Keratinocyte (primary cell): ENCODE measurements at regions not wholly inside any gene's neighbourhood (a gene's known extent, or its start where the extent isn't known, plus 50 kb on each side); places are given as distances from the start of the nearest gene placed in this dataset.

Experiments used
- DNase-seq: peaks from one replicate; pipeline ENCODE4 v3.0.0-alpha.2; 2011; ENCODE audit warnings: low read depth, missing footprints, low spot score
- FAIRE-seq: peaks from 2 replicates; lab custom pipeline; 2011; peaks lifted over from hg19 to GRCh38; lab: Jason Lieb, UNC
- H2AFZ ChIP-seq: 2 replicates; pipeline ENCODE4 v1.6.0; 2012; ENCODE audit warnings: low read length, control low read depth, inconsistent platforms; ENCODE audit not compliant: control insufficient read depth
- H3K27ac ChIP-seq: 2 replicates; pipeline ENCODE4 v1.5.1; 2011; ENCODE audit warnings: low read length; ENCODE audit not compliant: control insufficient read depth, insufficient read depth
- H3K27me3 ChIP-seq: 3 replicates; pipeline ENCODE4 v1.6.0; 2011; ENCODE audit warnings: low read length; ENCODE audit not compliant: control insufficient read depth, insufficient read depth; ENCODE audit errors: extremely low read depth
- H3K36me3 ChIP-seq, 2 experiments: 2 replicates in 1 of 2; 3 replicates in 1 of 2; pipeline ENCODE4 v1.5.1; 2011; ENCODE audit warnings: low read length in 2 of 2, mild to moderate bottlenecking in 1 of 2; ENCODE audit not compliant: control insufficient read depth in 2 of 2, insufficient read depth in 2 of 2; ENCODE audit errors: extremely low read depth in 1 of 2
- H3K4me1 ChIP-seq: 3 replicates; pipeline ENCODE4 v1.5.1; 2011; ENCODE audit warnings: low read length; ENCODE audit not compliant: control insufficient read depth, insufficient read depth; ENCODE audit errors: extremely low read depth
- H3K4me2 ChIP-seq: 3 replicates; pipeline ENCODE4 v1.6.0; 2011; ENCODE audit warnings: low read depth, low read length; ENCODE audit not compliant: control insufficient read depth, insufficient read depth; ENCODE audit errors: extremely low read depth
- H3K4me3 ChIP-seq, 3 experiments: fragments of 200-600 bp in 1 of 3; sonication (generic) in 1 of 3; 2 replicates in 2 of 3; 3 replicates in 1 of 3; pipeline ENCODE4 v1.5.1; 2011 to 2016; ENCODE audit warnings: low read length in 3 of 3, mild to moderate bottlenecking in 3 of 3, control low read depth in 2 of 3, inconsistent platforms in 1 of 3, low read depth in 1 of 3, mixed read lengths in 1 of 3, mixed run types in 1 of 3, moderate library complexity in 1 of 3; ENCODE audit not compliant: control insufficient read depth in 2 of 3, insufficient read depth in 2 of 3; ENCODE audit errors: extremely low read depth in 1 of 3
- H3K79me2 ChIP-seq: 2 replicates; pipeline ENCODE4 v1.6.0; 2012; ENCODE audit warnings: low read length; ENCODE audit not compliant: control insufficient read depth, insufficient read depth
- H3K9ac ChIP-seq: 3 replicates; pipeline ENCODE4 v1.6.0; 2011; ENCODE audit warnings: low read length; ENCODE audit not compliant: control insufficient read depth, insufficient read depth; ENCODE audit errors: extremely low read depth
- H3K9me1 ChIP-seq: 3 replicates; pipeline ENCODE4 v1.6.0; 2011; ENCODE audit warnings: low read length; ENCODE audit not compliant: control insufficient read depth, insufficient read depth; ENCODE audit errors: extremely low read depth
- H3K9me3 ChIP-seq: 2 replicates; pipeline ENCODE4 v1.5.1; 2012; ENCODE audit warnings: low read depth, low read length; ENCODE audit not compliant: control insufficient read depth
- H4K20me1 ChIP-seq: 3 replicates; pipeline ENCODE4 v1.6.0; 2011; ENCODE audit warnings: low read length; ENCODE audit not compliant: control insufficient read depth, insufficient read depth; ENCODE audit errors: extremely low read depth
- EZH2 ChIP-seq: IDR thresholded peaks from one replicate; pipeline ENCODE4 v1.6.1; 2012; ENCODE audit warnings: inconsistent platforms, mild to moderate bottlenecking, low read length, moderate library complexity
- dilution Hi-C: fragments of 300-500 bp; cut with MboI; formaldehyde crosslinking; loops from one replicate; pipeline ENCODE4 v1.7.0; 2020; ENCODE audit warnings: low sequenced_read_pairs; ENCODE audit not compliant: extremely low pct_ligation_motif_present
- TF ChIP-seq, protein P1 (sequence below), 3 experiments: IDR thresholded peaks in 1 of 3; conservative IDR thresholded peaks in 1 of 3; optimal IDR thresholded peaks in 1 of 3; 2 replicates in 2 of 3; 3 replicates in 1 of 3; pipeline versions ENCODE3 to v1.5.1; 2011; ENCODE audit warnings: low read length in 3 of 3, mild to moderate bottlenecking in 3 of 3, moderate library complexity in 2 of 3, control low read depth in 1 of 3, inconsistent platforms in 1 of 3; ENCODE audit not compliant: insufficient read depth in 2 of 3; ENCODE audit errors: extremely low read depth in 1 of 3

DNA sequence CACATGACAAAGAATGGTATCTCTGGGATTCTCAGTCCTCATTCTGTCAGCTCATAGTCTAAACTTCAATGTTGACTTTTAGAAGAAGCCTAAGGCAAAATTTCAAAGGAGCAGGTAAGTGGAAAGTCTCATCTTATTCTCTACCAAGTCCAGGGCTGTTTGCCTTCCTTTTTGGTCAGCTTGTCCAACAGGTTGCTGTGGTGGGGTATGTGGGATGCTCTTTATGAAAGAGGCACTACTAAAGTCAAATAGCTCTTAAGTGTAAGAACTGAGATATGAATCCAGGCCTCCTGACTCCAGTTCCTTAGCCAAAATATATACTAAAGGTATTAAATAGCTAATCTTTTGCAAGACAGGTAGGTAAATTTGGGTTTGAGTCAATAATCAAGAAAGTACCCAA lies 540.6 kb upstream of the SPRY2 start:
- H3K9me3 ChIP-seq, result no peaks in the 10 kb centered on the region
- no peaks in the 10 kb centered on the region for H4K20me1 ChIP-seq
- no peaks in the 10 kb centered on the region for H3K4me1 ChIP-seq
- no peak overlapping the region for H3K4me3 ChIP-seq
- dilution Hi-C loops, result no loop called here
- no peaks in the 10 kb centered on the region for H3K9me1 ChIP-seq
- H3K9ac ChIP-seq, result no peak overlapping the region
- H3K79me2 ChIP-seq, result no peaks in the 10 kb centered on the region
- H3K27me3 ChIP-seq, result no peaks in the 10 kb centered on the region
- H2AFZ ChIP-seq, result no peak overlapping the region
- no peak for FAIRE-seq
- H3K36me3 ChIP-seq, result no peaks in the 10 kb centered on the region
- H3K27ac ChIP-seq, result no peak overlapping the region
- TF ChIP-seq EZH2, result no peak
- TF ChIP-seq, protein P1, sequence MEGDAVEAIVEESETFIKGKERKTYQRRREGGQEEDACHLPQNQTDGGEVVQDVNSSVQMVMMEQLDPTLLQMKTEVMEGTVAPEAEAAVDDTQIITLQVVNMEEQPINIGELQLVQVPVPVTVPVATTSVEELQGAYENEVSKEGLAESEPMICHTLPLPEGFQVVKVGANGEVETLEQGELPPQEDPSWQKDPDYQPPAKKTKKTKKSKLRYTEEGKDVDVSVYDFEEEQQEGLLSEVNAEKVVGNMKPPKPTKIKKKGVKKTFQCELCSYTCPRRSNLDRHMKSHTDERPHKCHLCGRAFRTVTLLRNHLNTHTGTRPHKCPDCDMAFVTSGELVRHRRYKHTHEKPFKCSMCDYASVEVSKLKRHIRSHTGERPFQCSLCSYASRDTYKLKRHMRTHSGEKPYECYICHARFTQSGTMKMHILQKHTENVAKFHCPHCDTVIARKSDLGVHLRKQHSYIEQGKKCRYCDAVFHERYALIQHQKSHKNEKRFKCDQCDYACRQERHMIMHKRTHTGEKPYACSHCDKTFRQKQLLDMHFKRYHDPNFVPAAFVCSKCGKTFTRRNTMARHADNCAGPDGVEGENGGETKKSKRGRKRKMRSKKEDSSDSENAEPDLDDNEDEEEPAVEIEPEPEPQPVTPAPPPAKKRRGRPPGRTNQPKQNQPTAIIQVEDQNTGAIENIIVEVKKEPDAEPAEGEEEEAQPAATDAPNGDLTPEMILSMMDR (optimal IDR thresholded peaks at IDR 0.05 in 1 of 3, IDR thresholded peaks at IDR 0.05 in 1 of 3, conservative IDR thresholded peaks at IDR 0.05 in 1 of 3; ENCODE audit: extremely low read depth in 1 of 3, insufficient read depth in 2 of 3, low read length in 3 of 3), result no peak
- H3K4me2 ChIP-seq, result no peak overlapping the region
- DNase-seq, result no peak

DNA sequence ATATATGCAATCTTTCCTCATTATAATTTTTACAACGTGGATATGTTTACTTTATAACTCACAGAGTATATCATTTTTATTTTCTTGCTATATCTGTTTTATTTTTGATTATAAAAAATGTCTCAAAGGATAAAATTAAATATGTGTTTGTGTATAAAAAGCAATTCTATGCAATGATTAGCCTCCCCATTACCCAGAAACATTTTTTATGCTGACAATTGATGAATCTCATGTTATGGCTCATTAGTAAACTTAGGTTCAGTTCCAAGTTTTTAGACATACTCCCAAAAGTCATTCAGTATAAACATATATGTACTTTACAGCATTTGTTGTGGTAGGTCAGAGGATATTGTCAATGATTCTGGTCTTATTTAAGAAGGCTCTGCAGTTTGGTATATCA lies 540.1 kb upstream of the SPRY2 start:
- dilution Hi-C loops, result no loop called here
- TF ChIP-seq, protein P1 (optimal IDR thresholded peaks at IDR 0.05 in 1 of 3, IDR thresholded peaks at IDR 0.05 in 1 of 3, conservative IDR thresholded peaks at IDR 0.05 in 1 of 3; ENCODE audit: extremely low read depth in 1 of 3, insufficient read depth in 2 of 3, low read length in 3 of 3), result no peak
- no peak for TF ChIP-seq EZH2
- Histone ChIP-seq H3K36me3 (no peaks in the 10 kb centered on the region), H3K79me2 (no peaks in the 10 kb centered on the region), H3K4me3 (no peak overlapping the region), H3K27ac (no peak overlapping the region), H2AFZ (no peak overlapping the region), H3K9ac (no peak overlapping the region), H3K9me3 (no peaks in the 10 kb centered on the region), H3K27me3 (no peaks in the 10 kb centered on the region), H4K20me1 (no peaks in the 10 kb centered on the region), H3K9me1 (no peaks in the 10 kb centered on the region), H3K4me1 (no peaks in the 10 kb centered on the region), H3K4me2 (no peak overlapping the region)
- FAIRE-seq (no peak), DNase-seq (no peak)
